Nephron (organoid): ENCODE measurements at regions not wholly inside any gene's neighbourhood (a gene's known extent, or its start where the extent isn't known, plus 50 kb on each side); places are given as distances from the start of the nearest gene placed in this dataset.

Experiments
- H3K27ac Mint-ChIP-seq, 3 experiments: 2 replicates each; pipeline ENCODE4 v1.8.0; 2020; ENCODE audit warnings: mixed read lengths in 3 of 3, mild to moderate bottlenecking in 2 of 3, moderate library complexity in 1 of 3
- H3K27me3 Mint-ChIP-seq: 2 replicates; pipeline ENCODE4 v1.8.0; 2021; ENCODE audit warnings: low read depth, mild to moderate bottlenecking, moderate library complexity, mixed read lengths
- H3K36me3 Mint-ChIP-seq: 2 replicates; pipeline ENCODE4 v1.8.0; 2020; ENCODE audit warnings: low read depth, mixed read lengths
- H3K4me1 Mint-ChIP-seq: 2 replicates; pipeline ENCODE4 v1.8.0; 2020; ENCODE audit warnings: mixed read lengths
- H3K4me3 Mint-ChIP-seq, 3 experiments: 2 replicates each; pipeline ENCODE4 v1.8.0; 2020; ENCODE audit warnings: mild to moderate bottlenecking in 3 of 3, mixed read lengths in 3 of 3, moderate library complexity in 2 of 3
- H3K9me3 Mint-ChIP-seq: 2 replicates; pipeline ENCODE4 v1.8.0; 2020; ENCODE audit warnings: mixed read lengths
- CTCF ChIP-seq, 3 experiments: fragments of 200-600 bp; sonication (generic); IDR thresholded peaks; one replicate each; pipeline ENCODE4 v1.5.0; 2021; ENCODE audit warnings: antibody characterized with exemption in 3 of 3; ENCODE audit not compliant: unreplicated experiment in 3 of 3

- Mint-ChIP-seq H3K27ac (peak overlapping the region in 1 of 3 experiments; percentile 1), H3K9me3 (peaks cover 26% of the 10 kb centered on the region), H3K27me3 (peaks cover 53% of the 10 kb centered on the region), H3K4me3 (no peak overlapping the region), H3K36me3 (peaks cover 3% of the 10 kb centered on the region), H3K4me1 (peaks cover 30% of the 10 kb centered on the region)
- TF ChIP-seq CTCF (IDR thresholded peaks at IDR 0.05; ENCODE audit: unreplicated experiment in 3 of 3), result no peak
These were observed 259.4 kb upstream of the TNRC6C start for GRCh38 chr17:77698903-77699623.

GRCh38 chr17:77700165-77700881 is 258.2 kb upstream of the TNRC6C start:
- no peak for TF ChIP-seq CTCF (IDR thresholded peaks at IDR 0.05; ENCODE audit: unreplicated experiment in 3 of 3)
- no peak overlapping the region for H3K27ac Mint-ChIP-seq
- H3K4me3 Mint-ChIP-seq, result no peak overlapping the region
- peaks cover 45% of the 10 kb centered on the region for H3K27me3 Mint-ChIP-seq
- peaks cover 26% of the 10 kb centered on the region for H3K4me1 Mint-ChIP-seq
- peaks cover 36% of the 10 kb centered on the region for H3K9me3 Mint-ChIP-seq
- peaks cover 6% of the 10 kb centered on the region for H3K36me3 Mint-ChIP-seq

- TF ChIP-seq CTCF (IDR thresholded peaks at IDR 0.05; ENCODE audit: unreplicated experiment in 3 of 3), result no peak
- peaks cover 8% of the 10 kb centered on the region for H3K36me3 Mint-ChIP-seq
- H3K4me3 Mint-ChIP-seq, result no peak overlapping the region
- peaks cover 29% of the 10 kb centered on the region for H3K27me3 Mint-ChIP-seq
- H3K9me3 Mint-ChIP-seq, result peaks cover 51% of the 10 kb centered on the region
- H3K4me1 Mint-ChIP-seq, result peaks cover 12% of the 10 kb centered on the region
- no peak overlapping the region for H3K27ac Mint-ChIP-seq
These were observed 256.5 kb upstream of the TNRC6C start for GRCh38 chr17:77701996-77702395.

- no peak for TF ChIP-seq CTCF (IDR thresholded peaks at IDR 0.05; ENCODE audit: unreplicated experiment in 3 of 3)
- Mint-ChIP-seq H3K4me3 (no peak overlapping the region), H3K4me1 (peaks cover 6% of the 10 kb centered on the region), H3K27ac (no peak overlapping the region), H3K27me3 (peaks cover 15% of the 10 kb centered on the region), H3K36me3 (peaks cover 11% of the 10 kb centered on the region), H3K9me3 (peaks cover 59% of the 10 kb centered on the region)
These were observed 254.3 kb upstream of the TNRC6C start for GRCh38 chr17:77704048-77704815.

- Mint-ChIP-seq H3K27me3 (peaks cover 17% of the 10 kb centered on the region), H3K27ac (no peak overlapping the region), H3K4me3 (no peak overlapping the region), H3K36me3 (peaks cover 11% of the 10 kb centered on the region), H3K4me1 (no peaks in the 10 kb centered on the region), H3K9me3 (peaks cover 56% of the 10 kb centered on the region)
- TF ChIP-seq CTCF (IDR thresholded peaks at IDR 0.05; ENCODE audit: unreplicated experiment in 3 of 3), result no peak
These were observed 251.6 kb upstream of the TNRC6C start for GRCh38 chr17:77706938-77707337.
